NCI-H526 treated with DMSO at 0.1 percent for 48 hours (cell line): ENCODE measurements at regions not wholly inside any gene's neighbourhood (a gene's known extent, or its start where the extent isn't known, plus 50 kb on each side); places are given as distances from the start of the nearest gene placed in this dataset.
"Not testable (repeated sequence)": the region's sequence is repeated elsewhere in the genome, so short reads cannot be mapped to it uniquely, and the experiment has no call there.

Experiments
- DNase-seq: peaks from one replicate; lab custom pipeline; 2025; lab: John Stamatoyannopoulos, UW

DNA sequence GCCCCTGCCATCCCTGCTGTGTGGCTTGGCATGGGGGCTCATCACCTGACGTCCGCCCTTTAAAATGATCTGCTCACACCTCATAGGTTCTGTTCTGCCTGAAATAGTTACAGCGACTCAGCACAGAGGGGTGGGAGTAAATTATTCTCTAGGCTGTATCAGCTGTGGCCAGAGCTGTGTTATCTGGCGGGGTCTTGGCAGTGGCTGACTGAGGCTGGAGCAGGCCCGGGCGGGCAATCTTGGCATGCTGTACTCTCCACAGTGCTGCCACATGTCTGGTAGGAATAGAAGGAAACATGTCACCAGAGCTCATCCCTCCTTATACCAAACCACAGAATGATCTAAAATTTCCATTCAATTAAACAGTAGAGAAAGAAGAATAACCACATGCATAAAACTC, 499.9 kb upstream of the LMCD1 start:
- no peak for DNase-seq

- DNase-seq: no peak
Measured at GRCh38 chr3:8011902-8012301, 489.7 kb upstream of the LMCD1 start.

- no peak for DNase-seq
Measured at GRCh38 chr3:8020047-8020841, 481.4 kb upstream of the LMCD1 start.

DNA sequence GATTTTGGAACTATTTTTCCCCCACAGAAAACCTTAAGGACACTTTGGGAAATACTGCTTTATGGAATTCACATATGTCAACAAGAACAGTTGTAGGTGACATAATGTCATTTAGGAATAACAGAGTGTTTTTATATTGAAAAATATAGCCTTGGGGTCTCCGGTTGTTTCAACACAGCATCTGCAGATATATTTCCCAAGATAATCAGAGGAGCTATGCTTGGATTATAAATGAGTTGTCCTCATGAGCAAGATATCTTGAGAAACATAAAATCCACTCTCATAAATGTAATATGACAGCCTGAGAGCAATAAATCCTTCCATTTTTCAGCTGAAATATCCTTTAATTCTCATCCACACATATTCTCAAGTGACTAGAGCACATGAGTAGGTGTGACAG, 473.7 kb upstream of the LMCD1 start:
- DNase-seq: no peak

DNA sequence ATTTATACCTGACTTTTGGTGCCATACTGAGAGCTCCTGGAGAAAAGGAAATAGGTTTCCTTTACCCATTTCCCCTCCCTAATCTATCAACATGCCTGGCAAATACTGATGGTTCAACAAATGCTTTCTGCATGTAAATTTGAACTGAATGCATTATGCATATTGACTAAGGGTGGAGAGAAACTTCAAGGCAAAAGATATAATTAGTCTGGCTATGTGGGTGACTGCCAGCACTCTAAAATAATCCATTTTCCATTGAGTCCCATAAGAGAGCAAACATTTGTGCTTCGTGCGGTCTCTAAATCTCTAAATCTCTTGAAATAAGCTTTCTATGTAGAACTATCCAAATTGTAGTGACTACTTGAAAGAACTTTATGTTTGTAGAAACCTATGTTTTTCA, 451.3 kb upstream of the LMCD1 start:
- DNase-seq: no peak

- no peak for DNase-seq
Measured at GRCh38 chr3:8052659-8053058, 449.0 kb upstream of the LMCD1 start.

- not testable (repeated sequence) for DNase-seq
Measured at GRCh38 chr3:8068135-8068534, 433.5 kb upstream of the LMCD1 start.

DNA sequence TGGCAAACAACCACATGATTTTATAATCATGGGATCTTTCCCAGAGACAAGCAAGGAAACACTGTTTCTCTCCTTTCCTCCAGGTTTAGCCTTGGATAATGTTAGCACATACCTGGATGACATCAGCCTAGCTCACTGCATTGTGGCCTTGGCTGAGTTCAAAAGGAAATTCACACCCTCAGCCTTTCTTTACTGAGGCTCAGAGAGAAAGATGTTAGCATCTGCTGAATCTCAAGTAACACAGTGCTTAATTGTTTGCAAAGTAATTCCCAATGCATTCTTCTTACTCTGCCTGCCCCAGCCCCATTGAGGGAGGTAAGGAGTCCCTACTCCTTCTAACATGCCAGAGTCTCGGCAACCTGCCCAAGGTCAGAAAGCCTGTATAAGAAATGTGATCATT, 432.2 kb upstream of the LMCD1 start:
- no peak for DNase-seq

DNA sequence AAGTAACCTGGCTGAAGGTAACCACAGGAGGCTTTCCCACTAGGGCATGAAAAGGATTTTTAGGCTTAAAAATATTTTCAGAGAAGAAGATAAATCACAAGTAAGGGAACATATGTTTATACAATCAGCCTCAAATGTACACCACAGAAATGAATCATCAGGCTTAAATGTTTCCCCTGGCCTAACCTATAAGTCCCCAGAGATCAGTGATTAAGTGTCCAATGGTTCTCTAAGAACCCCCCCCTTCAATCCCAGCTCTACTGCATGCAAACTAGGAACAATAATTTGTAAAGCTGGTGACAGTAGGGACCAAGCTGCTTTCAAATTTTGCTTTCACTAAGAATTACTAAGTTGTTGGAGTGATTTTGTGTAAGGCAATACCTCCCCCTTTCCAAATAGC, 431.6 kb upstream of the LMCD1 start:
- DNase-seq: no peak

DNA sequence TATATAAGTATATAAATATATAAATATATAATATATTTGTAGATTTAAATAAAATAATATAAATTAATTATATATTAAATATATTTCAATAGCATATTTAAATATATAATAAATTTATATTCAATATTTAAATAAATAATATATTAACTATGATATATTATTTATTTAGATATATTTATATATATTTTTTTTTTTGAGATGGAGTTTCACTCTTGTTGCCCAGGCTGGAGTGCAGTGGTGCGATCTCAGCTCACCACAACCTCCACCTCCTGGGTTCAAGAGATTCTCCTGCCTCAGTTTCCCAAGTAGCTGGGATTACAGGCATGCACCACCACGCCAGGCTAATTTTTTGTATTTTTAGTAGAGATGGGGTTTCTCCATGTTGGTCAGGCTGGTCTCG, 426.9 kb upstream of the LMCD1 start:
- DNase-seq: not testable (repeated sequence)

DNA sequence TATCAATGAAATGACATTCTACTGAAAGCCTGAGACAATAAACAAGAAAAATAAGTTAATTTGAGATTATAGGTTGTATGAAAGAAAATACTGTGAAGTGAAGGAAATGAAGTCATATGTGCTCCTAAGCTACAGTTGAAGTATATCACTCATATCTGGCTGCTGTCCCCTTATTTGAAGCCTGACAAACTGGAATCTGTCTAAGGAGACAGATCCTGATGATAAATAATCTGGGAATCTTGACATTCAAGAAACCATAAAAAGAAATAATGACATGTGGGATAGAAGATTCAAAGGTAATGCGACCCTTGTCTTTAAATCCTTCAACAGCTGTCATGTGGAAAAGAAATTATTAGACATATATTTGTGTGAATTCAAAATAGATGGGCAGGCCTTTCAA, 424.5 kb upstream of the LMCD1 start:
- no peak for DNase-seq

DNA sequence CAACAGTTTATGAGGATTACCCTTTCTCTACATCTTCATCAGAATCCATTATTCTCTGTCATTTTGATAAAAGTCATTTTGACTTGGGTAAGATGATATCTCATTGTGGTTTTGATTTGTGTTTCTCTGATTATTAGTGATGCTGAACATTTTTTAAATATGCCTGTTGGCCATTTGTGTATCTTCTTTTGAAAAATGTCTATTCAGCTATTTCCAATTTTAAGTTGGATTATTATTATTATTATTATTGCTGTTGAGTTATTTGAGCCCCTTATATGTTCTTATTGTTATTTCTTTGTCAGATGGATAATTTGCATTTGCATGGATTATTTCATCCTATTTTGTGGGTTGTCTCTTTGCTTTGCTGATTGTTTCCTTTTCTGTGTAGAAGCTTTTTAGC, 421.2 kb upstream of the LMCD1 start:
- no peak for DNase-seq

- no peak for DNase-seq
Measured at GRCh38 chr3:8085498-8085897, 416.1 kb upstream of the LMCD1 start.

GRCh38 chr3:8087951-8088350, 413.7 kb upstream of the LMCD1 start:
- DNase-seq: no peak

DNA sequence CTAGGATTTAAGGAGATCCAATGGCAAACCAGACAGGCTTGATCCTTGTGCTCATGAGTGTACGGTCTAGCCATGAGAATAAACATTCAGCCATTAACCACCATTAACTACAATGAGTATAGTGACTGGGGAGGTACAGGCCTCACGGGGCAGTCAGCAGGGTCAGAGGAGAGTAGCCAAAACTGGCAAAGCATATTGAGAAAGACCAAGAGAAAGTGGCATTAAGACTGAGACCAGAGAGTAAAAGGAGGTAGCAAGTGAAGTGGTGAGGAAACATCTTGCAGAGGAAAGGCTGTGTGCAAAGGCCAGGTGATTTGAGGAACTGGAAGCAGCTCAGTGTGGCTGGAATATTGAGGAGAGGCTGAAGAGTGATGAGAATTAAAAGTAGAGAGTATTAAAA, 407.2 kb upstream of the LMCD1 start:
- DNase-seq: no peak

- DNase-seq: no peak
Measured at GRCh38 chr3:8095724-8096123, 405.9 kb upstream of the LMCD1 start.

DNA sequence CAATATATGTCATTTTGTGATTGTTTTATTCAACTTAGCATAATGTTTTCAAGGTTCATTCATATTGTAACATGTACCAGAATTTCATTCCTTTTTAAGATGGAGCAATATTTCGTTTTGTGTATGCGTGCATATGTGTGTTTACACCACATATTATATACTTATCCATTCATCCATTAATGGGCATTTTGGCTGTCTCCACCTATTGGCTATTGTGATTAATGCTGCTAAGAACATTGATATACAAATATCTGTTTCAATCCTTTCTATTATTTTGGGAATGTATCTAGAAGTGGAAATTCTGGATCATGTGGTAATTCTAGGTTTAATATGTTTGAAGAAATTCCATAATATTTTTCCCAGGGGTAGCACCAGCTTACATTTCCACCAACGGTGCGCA, 403.9 kb upstream of the LMCD1 start:
- DNase-seq: no peak

- DNase-seq: no peak
Measured at GRCh38 chr3:8103954-8104353, 397.7 kb upstream of the LMCD1 start.

DNA sequence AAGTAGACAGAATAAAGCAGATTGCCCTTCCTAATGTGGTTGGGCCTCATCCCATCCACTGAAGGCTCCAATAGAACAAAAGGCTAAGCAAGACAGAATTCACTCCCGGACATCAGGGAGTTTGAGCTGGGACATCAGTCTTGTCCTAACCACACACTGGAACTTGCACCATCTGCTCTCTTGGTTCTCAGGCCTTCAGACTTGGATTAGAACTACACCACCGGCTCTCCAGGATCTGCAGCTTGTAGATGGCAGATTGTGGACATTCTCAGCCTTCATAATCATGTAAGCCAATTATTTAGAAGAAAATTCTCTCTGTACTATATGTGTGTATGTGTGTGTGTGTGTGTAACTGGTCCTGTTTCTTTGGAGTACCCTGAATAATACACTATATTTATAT, 394.7 kb upstream of the LMCD1 start:
- no peak for DNase-seq

- DNase-seq: peak; percentile 73
Measured at GRCh38 chr3:8110966-8111798, 390.4 kb upstream of the LMCD1 start.

DNA sequence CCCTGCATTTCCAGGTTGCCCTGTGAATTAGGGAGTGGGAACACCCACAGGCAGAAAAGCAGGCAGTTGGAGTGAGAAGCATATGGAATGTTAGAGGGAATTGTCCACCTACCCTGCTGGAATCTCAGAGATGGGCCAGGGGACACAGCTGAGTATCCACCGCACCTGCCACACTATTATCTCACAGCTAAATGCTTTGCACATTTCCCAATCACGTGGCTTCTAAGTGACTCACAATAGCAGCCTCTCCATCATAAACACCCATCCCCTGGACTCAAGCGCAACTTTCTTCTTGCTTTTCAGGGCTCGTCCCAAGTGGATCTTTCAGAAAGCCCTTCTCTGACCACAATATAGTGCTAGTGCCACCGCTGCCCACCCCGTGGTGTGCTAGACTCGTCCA, 389.0 kb upstream of the LMCD1 start:
- no peak for DNase-seq

GRCh38 chr3:8113626-8114025, 388.0 kb upstream of the LMCD1 start:
- no peak for DNase-seq

DNA sequence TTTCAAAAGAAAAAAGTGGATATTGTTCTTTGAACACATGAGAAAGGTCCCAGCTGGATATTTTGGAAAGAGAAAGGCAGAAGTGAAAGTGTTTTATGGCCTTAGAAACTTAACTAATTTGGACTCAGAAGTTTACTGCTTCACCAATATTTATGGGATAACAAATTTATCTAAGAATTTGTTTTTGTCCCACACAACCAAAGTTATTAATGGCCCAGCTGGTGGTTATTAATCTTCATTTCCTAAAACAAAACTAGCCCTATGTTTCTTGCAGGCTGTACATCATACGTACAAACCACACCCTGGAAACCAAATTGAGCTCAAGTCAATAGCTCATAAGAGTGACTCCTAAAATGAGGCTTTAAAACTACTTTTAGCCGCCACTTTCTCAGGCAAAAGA, 372.9 kb upstream of the LMCD1 start:
- DNase-seq: no peak

- no peak for DNase-seq
Measured at GRCh38 chr3:8136553-8136952, 365.1 kb upstream of the LMCD1 start.
